ENCODE measurements at regions not wholly inside any gene's neighbourhood (a gene's known extent, or its start where the extent isn't known, plus 50 kb on each side); places are given as distances from the start of the nearest gene placed in this dataset.

DNA sequence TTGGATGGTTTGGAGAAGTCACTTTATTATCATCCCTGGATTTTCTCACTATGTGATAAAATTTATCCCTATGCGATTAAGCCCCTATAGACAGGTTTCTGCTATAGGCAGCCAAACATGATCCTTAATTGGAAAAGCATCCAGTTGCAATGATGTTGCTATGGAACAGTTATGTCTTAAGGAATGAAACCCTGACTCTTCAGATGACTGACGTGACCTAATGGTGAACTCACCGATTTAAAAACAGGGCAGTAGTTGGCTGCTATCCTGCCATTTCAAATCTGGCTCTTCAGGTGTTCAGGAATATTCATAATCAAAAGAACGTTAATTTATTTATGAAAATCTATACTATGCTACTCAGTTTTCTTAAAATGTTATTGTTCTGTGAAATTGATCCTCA is 106.8 kb upstream of the ROBO1 start:
- DNase-seq (ENCODE audit: low read depth in 1 of 2, low spot score in 1 of 2) (no peak), FAIRE-seq (no peak), ATAC-seq (no peak)
- Histone ChIP-seq H3K4me3 (no peak overlapping the region), H3K27ac (no peak overlapping the region), H3K9me3 (no peaks in the 10 kb centered on the region; the same call in 2 of the 3 replicates), H3K4me1 (no peaks in the 10 kb centered on the region), H3K4me2 (no peak overlapping the region)
- WGBS (ENCODE audit: missing lambda C conversion rate) = 44% methylated on average over 4 of the region's 4 CpGs
- TF ChIP-seq HOXB13 (CRISPR knock-in tag; IDR thresholded peaks at IDR 0.05; ENCODE audit: low read depth) = no peak
- TF ChIP-seq, protein P1, sequence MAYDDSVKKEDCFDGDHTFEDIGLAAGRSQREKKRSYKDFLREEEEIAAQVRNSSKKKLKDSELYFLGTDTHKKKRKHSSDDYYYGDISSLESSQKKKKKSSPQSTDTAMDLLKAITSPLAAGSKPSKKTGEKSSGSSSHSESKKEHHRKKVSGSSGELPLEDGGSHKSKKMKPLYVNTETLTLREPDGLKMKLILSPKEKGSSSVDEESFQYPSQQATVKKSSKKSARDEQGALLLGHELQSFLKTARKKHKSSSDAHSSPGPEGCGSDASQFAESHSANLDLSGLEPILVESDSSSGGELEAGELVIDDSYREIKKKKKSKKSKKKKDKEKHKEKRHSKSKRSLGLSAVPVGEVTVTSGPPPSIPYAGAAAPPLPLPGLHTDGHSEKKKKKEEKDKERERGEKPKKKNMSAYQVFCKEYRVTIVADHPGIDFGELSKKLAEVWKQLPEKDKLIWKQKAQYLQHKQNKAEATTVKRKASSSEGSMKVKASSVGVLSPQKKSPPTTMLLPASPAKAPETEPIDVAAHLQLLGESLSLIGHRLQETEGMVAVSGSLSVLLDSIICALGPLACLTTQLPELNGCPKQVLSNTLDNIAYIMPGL (CRISPR knock-in tag; IDR thresholded peaks at IDR 0.05; ENCODE audit: borderline replicate concordance) = no peak
- TF ChIP-seq BHLHE40 (IDR thresholded peaks at IDR 0.05; ENCODE audit: low read depth, low read length) = no peak
- TF ChIP-seq HOXB5 (CRISPR knock-in tag; IDR thresholded peaks at IDR 0.05) = no peak
- no peak for TF ChIP-seq ZSCAN20 (CRISPR knock-in tag; IDR thresholded peaks at IDR 0.05)
- TF ChIP-seq RARB (CRISPR knock-in tag; IDR thresholded peaks at IDR 0.05) = no peak
- no peak for TF ChIP-seq NPAS2 (CRISPR knock-in tag; IDR thresholded peaks at IDR 0.05; ENCODE audit: borderline replicate concordance)
- no peak for TF ChIP-seq MAZ (IDR thresholded peaks at IDR 0.05; ENCODE audit: borderline replicate concordance, low read depth, low read length)
- CTCF ChIA-PET = no interaction called here
- POLR2A ChIA-PET = no interaction called here

- ATAC-seq (peak in 1 of 2 experiments; percentile 54; a peak in 2 of 6 replicates), FAIRE-seq (no peak), DNase-seq (ENCODE audit: low read depth in 1 of 2, low spot score in 1 of 2) (peak in 1 of 2 experiments; percentile 58)
- POLR2A ChIA-PET = no interaction called here
- 0% methylated on average over 1 of the region's 1 CpG for WGBS (ENCODE audit: missing lambda C conversion rate)
- H3K4me3 ChIP-seq = no peak overlapping the region
- TF ChIP-seq GATA3 (IDR thresholded peaks at IDR 0.05; ENCODE audit: borderline replicate concordance) (peak; percentile 64; the same call in 1 of the 2 replicates), TP53 (CRISPR knock-in tag; IDR thresholded peaks at IDR 0.05) (no peak)
- TF ChIP-seq, protein P2, sequence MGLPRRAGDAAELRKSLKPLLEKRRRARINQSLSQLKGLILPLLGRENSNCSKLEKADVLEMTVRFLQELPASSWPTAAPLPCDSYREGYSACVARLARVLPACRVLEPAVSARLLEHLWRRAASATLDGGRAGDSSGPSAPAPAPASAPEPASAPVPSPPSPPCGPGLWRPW (IDR thresholded peaks at IDR 0.05) = no peak
- H3K27ac ChIP-seq = no peak overlapping the region
- peaks cover 3% of the 10 kb centered on the region; the same call in 1 of the 3 replicates for H3K9me3 ChIP-seq
- H3K4me1 ChIP-seq = no peaks in the 10 kb centered on the region
- H3K4me2 ChIP-seq = no peak overlapping the region
- CTCF ChIA-PET = no interaction called here
Measured at GRCh38 chr3:79872483-79872882, 104.7 kb upstream of the ROBO1 start.

- DNase-seq (ENCODE audit: low read depth in 1 of 2, low spot score in 1 of 2) (no peak), ATAC-seq (no peak), FAIRE-seq (no peak)
- Histone ChIP-seq H3K4me3 (no peak overlapping the region), H3K27ac (no peak overlapping the region), H3K4me2 (no peak overlapping the region), H3K4me1 (no peaks in the 10 kb centered on the region), H3K9me3 (0 out of 3 replicates have a peak, but pooled peaks cover 3% of the 10 kb centered on the region)
- POLR2A ChIA-PET = no interaction called here
- CTCF ChIA-PET = no interaction called here
- peak; percentile 90 for TF ChIP-seq MAFK (IDR thresholded peaks at IDR 0.05; ENCODE audit: partially characterized antibody)
- no peak for TF ChIP-seq EP300 (IDR thresholded peaks at IDR 0.05)
- 34% methylated on average over 1 of the region's 1 CpG for WGBS (ENCODE audit: missing lambda C conversion rate)
Measured at GRCh38 chr3:79871656-79872055, 103.9 kb upstream of the ROBO1 start.

DNA sequence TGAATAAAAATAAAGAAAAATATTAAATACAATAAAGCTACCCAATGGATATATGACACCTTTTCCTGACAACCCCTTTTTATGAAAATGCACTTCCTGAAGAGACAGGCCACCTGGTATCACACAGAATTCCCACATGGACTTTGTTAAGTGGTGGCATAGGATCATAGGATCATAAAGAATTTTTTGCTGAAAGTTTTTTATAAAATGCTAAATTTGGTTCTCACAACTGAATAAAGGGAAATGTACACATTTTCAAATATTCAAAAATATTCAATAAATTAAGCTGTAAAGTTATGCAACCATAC is 102.5 kb upstream of the ROBO1 start:
- ChIA-PET POLR2A (no interaction called here), CTCF (no interaction called here)
- Histone ChIP-seq H3K4me2 (no peak overlapping the region), H3K4me3 (no peak overlapping the region), H3K4me1 (no peaks in the 10 kb centered on the region), H3K27ac (no peak overlapping the region), H3K9me3 (0 out of 3 replicates have a peak, but pooled peaks cover 3% of the 10 kb centered on the region)
- no peak for ATAC-seq
- TF ChIP-seq TFCP2L1 (CRISPR knock-in tag; IDR thresholded peaks at IDR 0.05) (no peak), ZSCAN20 (CRISPR knock-in tag; IDR thresholded peaks at IDR 0.05) (no peak), CHD4 (IDR thresholded peaks at IDR 0.05; ENCODE audit: borderline replicate concordance) (no peak), FOSB (CRISPR knock-in tag; IDR thresholded peaks at IDR 0.05) (no peak), EHMT2 (IDR thresholded peaks at IDR 0.05; ENCODE audit: low read depth) (no peak), RAD21 (conservative IDR thresholded peaks at IDR 0.05 in 1 of 2, IDR thresholded peaks at IDR 0.05 in 1 of 2) (no peak), BHLHE40 (IDR thresholded peaks at IDR 0.05; ENCODE audit: low read depth, low read length) (no peak), NR3C1 (IDR thresholded peaks at IDR 0.05) (no peak), ZFP36 (IDR thresholded peaks at IDR 0.05; ENCODE audit: borderline replicate concordance, partially characterized antibody) (no peak), HOXB13 (CRISPR knock-in tag; IDR thresholded peaks at IDR 0.05; ENCODE audit: low read depth) (no peak)
- no peak for FAIRE-seq
- no peak for DNase-seq (ENCODE audit: low read depth in 1 of 2, low spot score in 1 of 2)

Data from A549 (cell line).